GM23338 (cell line): ENCODE measurements at regions not wholly inside any gene's neighbourhood (a gene's known extent, or its start where the extent isn't known, plus 50 kb on each side); places are given as distances from the start of the nearest gene placed in this dataset.

Source experiments
- CREB1 ChIP-seq: fragments of 250-450 bp; sonication (Bioruptor Pico); IDR thresholded peaks from 2 replicates; pipeline ENCODE4 v1.5.0; 2020; ENCODE audit warnings: low read depth, mild to moderate bottlenecking, moderate library complexity
- EZH2 ChIP-seq: fragments of 200-600 bp; sonication (generic); IDR thresholded peaks from one replicate; pipeline ENCODE4 v1.8.0; 2017; ENCODE audit warnings: antibody characterized with exemption, mild to moderate bottlenecking, low read depth; ENCODE audit not compliant: unreplicated experiment
- POLR2AphosphoS5 ChIP-seq: IDR thresholded peaks from 2 replicates; pipeline ENCODE4 v1.6.1; 2016; ENCODE audit warnings: antibody characterized with exemption, low read depth
- REST ChIP-seq: IDR thresholded peaks from one replicate; pipeline ENCODE4 v1.6.1; 2018; ENCODE audit warnings: antibody characterized with exemption; ENCODE audit not compliant: unreplicated experiment
- TF ChIP-seq, protein P1 (sequence below), 2 experiments: fragments of 200-600 bp in 1 of 2; sonication (generic) in 1 of 2; conservative IDR thresholded peaks; 2 replicates each; pipeline versions ENCODE4 v1.5.1 to v1.6.1; 2016 to 2017; ENCODE audit warnings: antibody characterized with exemption in 2 of 2, low read depth in 2 of 2, mild to moderate bottlenecking in 2 of 2, moderate library complexity in 1 of 2

GRCh38 chr20:48222595-48223180 is 437.4 kb upstream of the SULF2 start:
- TF ChIP-seq, protein P1, sequence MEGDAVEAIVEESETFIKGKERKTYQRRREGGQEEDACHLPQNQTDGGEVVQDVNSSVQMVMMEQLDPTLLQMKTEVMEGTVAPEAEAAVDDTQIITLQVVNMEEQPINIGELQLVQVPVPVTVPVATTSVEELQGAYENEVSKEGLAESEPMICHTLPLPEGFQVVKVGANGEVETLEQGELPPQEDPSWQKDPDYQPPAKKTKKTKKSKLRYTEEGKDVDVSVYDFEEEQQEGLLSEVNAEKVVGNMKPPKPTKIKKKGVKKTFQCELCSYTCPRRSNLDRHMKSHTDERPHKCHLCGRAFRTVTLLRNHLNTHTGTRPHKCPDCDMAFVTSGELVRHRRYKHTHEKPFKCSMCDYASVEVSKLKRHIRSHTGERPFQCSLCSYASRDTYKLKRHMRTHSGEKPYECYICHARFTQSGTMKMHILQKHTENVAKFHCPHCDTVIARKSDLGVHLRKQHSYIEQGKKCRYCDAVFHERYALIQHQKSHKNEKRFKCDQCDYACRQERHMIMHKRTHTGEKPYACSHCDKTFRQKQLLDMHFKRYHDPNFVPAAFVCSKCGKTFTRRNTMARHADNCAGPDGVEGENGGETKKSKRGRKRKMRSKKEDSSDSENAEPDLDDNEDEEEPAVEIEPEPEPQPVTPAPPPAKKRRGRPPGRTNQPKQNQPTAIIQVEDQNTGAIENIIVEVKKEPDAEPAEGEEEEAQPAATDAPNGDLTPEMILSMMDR (conservative IDR thresholded peaks at IDR 0.05; ENCODE audit: low read depth in 2 of 2), result no peak
- TF ChIP-seq CREB1 (CRISPR knock-in tag), result no peak
- no peak for TF ChIP-seq EZH2
- TF ChIP-seq REST, result no peak
- no peak for TF ChIP-seq POLR2AphosphoS5
